Ecto neural progenitor cell (in vitro differentiated cells): ENCODE measurements at regions not wholly inside any gene's neighbourhood (a gene's known extent, or its start where the extent isn't known, plus 50 kb on each side); places are given as distances from the start of the nearest gene placed in this dataset.
A peak's percentile ranks its signal among the peaks of the same experiment; 100 is the strongest.
"Not testable (repeated sequence)": the region's sequence is repeated elsewhere in the genome, so short reads cannot be mapped to it uniquely, and the experiment has no call there.

Experiments used
- DNase-seq: peaks from one replicate; pipeline ENCODE4 v3.0.0-alpha.2; 2018; ENCODE audit warnings: low spot score

DNA sequence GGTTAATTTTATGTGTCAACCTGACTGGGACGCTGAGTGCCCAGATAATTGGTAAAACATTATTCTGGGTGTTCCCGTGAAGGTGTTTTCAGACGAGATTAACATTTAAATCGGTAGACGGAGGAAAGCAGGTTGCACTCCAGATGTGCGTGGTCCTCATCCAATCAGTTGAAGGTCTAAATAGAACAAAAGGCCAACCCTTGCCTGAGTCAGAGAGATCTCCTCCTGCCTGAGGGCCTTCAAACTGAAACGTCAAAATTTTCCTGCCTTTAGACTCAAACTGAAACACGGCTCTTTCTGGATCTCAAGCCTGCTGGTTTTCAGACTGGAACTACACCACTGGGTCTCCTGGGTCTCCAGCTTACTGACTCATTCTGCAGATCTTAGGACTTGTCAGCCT, 70.9 kb downstream of the NPIPA5 start:
- DNase-seq = not testable (repeated sequence)

DNA sequence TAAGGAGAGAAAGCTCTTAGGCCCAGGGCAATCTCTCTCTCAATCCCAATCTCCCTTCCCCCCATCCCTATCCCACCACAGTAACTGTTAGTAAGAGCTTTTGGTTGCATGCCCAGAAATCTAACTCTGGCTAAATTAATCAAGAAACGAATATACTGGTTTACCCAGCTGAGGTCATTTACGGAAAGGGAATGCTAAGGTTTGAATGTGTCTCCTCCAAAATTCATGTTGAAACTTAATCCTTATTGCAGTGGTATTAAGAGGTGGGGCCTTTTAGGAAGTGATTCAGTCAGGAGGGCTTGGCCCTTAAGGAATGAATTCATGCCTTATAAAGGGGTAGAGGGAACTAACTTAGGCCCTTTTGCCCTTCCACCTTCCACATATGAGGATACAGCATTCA, 72.2 kb downstream of the NPIPA5 start:
- DNase-seq = not testable (repeated sequence)

DNA sequence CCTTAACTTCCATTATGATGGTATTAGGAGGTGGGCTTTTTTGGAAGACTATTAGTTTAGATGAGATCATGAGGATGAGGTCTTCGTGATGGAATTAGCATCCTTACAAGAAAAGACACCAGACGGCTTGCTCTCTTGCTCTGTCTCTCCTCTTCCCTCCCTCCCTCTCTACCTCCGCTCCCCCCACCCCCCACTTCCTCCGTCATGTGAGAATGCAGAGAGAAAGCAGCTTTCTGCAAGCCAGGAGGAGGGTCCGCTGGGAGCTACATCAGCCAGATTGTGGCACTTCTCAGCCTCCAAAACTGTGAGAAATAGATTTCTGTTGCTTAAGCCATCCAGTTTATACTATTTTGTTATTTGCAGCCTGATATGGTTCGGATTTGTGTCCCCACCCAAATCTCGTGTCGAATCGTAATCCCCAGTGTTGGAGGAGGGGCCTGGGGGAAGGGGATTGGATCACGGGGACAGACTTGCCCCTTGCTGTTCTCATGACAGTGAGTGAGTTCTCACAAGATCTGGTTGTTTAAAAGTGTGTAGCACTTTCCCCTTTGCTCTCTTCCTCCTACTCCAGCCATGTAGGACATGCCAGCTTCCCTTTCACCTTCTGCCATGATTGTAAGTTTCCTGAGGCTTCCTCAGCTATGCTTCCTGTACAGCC, 74.3 kb downstream of the NPIPA5 start:
- not testable (repeated sequence) for DNase-seq

DNA sequence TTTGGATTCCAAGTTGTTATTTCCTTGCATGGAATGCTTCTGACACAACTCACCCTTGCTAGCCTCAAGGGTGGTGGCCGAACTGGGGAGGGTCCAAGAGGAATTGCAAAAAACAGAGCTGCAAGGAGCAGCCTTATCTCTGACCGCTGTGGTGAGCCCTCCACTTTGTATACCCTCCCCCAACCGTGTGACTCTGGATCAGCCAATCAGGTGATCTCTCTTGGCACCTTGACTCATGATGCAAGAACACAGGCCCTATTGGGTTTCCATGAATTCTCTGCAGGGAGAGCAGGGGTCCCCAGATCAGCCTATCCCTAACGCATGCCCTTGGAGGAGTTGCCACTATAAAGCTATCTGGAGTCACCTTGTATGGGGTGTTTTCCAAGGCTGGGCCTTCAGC, 81.0 kb downstream of the NPIPA5 start:
- not testable (repeated sequence) for DNase-seq

DNA sequence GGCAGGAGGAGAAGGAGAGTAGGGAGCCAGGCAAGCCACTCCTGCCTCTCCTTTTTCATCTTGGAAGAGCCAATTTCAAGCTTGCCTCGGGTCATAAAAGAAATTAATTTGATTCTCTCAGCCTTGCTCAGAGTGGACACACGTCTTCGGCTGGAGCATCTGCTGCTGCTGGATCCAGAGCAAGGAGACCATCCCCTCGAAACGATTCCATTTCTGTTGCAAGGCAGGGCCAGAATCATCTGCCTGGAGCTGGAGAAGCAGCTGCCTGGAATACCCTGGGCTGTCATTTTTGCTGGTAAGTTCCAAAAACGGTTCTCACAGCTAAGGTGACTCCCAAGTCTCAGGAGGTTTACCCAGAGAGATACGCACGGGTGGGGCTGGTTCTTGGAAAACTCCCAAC, 103.3 kb downstream of the NPIPA5 start:
- DNase-seq = not testable (repeated sequence)

DNA sequence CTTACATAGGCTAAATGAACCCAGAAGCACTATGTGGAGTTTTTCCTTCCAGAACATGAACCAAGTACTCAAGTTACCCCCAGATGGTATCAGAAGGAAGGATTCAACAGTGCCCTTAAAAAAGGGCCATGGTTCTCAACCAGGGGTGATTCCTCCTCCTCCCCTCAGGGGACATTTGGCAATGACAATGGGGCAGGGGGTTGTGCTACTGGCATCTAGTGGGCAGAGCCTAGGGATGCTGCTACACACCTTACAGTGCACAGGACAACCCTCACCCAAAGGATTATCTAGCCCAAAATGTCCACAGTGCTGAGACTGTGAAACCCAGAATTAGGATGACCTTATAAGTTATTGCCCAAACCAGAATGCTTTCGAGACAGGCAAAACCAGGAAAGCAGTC, 104.1 kb downstream of the NPIPA5 start:
- not testable (repeated sequence) for DNase-seq

DNA sequence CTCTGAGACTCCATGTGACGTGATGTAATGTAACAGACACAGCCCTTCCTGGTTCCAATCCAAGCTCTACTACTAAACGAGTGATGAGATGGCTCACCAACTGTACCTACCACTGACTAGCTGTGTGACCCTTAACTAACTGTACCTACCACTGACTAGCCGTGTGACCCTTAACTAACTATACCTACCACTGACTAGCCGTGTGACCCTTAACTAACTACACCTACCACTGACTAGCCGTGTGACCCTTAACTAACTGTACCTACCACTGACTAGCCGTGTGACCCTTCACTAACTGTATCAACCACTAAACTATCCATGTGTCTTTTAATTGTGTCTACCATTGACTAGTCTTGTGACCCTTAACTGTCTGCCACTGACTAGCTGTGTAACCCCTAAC, 111.2 kb downstream of the NPIPA5 start:
- DNase-seq = not testable (repeated sequence)

DNA sequence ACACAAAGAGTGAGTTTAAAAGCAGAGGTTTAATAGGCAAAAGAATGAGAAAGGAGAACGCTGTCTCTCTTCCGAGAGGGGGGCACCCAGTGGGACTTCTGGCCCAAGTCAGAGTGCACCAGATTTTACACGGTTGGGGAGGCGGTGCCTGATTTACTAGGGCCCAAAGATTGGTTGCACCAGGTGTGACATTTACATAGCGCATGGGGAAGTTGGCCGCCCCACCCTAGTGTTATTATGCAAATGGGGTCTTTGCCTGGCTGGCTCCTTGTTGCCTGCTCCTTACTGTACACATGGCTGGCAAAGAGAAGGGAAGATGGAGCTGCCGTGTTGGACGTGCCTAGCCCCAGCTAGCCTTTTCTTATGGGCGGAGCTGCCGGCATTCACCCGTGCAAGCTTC, 115.9 kb downstream of the NPIPA5 start:
- not testable (repeated sequence) for DNase-seq

DNA sequence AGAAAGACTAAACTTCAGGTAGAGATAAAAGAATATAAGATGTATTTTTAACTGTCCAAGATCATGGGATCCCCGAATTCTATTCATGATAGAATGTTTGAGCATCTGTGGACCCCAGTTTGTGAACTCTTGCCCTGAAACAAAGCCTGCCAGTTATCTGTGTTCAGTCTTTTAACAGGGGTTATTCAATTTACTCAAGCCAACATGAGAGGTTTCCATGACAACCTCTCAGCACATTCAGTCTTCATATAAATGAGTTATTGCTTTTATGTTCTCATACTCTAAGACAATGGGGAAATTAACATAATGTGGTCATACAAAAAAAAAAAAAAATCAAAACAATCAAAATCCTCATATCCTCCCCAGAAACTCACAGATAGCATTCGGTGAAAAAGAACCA, 130.1 kb downstream of the NPIPA5 start:
- DNase-seq = not testable (repeated sequence)

DNA sequence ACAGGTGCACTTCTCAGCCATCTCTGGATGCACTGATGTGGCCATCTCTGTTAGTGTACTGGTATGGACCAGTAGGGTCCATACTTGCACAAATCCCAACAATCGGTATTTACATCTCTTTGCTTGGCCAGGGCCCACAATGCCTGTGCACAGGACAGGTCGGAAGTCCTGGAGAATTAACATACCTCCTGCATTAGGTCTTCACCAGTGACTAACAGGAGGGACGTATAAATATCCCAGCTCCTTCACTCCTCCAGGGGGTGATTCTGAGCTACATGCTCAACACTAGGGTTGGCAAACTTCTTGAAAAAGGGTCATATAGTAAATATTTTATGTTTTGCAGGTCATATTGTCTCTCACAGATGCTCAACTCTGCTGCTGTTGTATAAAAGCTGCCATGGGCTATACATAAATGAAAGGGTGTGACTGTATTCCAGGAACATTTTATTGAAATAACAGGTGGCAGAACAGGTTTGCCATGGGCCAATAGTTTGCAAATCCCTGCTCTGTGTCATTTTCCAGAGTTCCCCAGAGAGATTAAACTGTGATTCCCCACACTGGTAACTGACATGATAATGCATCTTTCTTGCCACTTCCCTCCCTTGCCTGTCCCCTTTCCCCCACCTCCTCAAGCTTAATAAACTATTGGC, 141.3 kb downstream of the NPIPA5 start:
- DNase-seq = not testable (repeated sequence)

DNA sequence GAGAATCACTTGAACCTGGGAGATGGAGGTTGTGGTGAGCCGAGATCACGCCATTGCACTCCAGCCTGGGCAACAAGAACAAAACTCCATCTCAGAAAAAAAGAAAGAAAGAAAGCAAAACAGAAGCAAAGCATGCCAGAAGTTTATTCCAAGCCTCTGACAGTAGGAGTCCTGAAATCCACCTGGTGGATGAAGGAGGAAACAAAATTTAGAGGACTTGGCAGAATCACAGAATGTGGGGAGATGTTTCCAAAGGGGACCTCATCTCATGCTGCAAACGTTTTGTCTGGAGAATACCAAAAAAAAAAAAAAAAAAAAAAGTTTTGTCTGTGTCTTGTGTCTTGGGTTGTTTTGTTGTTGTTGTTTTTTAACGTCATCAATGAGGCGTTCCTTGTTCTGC, 141.1 kb upstream of the RRN3 start:
- DNase-seq = not testable (repeated sequence)

DNA sequence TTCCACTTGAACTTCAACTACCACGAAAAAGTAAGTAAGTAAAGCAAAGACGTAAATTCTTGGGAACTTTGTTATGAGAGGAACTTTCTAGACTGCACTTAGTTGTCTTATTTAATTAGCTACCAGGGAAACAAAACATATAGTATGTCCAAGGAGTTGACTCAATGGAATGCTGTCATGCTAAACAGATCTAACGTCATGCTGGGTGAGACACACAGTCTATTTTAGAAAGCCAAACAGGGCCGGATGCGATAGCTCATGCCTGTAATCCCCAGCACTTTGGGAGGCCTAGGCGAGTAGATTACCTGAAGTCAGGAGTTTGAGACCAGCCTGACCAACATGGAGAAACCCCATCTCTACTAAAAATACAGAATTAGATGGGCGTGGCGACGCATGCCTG, 140.6 kb upstream of the RRN3 start:
- DNase-seq = not testable (repeated sequence)

DNA sequence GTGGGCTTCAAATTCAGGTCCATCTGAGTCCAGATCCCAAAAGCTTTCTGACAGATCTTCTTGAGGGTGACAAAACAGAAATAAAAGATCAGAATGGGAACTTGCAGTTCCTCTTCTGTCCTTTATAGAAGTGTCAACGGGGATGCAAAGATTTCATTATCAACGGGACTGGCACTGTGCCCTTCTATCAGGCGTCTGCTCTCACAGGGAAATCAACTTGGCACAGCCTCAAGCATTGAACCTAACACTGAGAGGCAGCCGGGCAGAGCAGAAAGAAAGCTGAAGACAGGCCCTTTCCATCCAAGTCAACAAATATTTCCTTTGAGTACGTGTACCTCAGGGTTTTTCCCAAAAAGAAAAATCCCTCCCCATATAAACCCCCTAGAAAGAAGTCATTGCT, 136.4 kb upstream of the RRN3 start:
- DNase-seq = not testable (repeated sequence)

DNA sequence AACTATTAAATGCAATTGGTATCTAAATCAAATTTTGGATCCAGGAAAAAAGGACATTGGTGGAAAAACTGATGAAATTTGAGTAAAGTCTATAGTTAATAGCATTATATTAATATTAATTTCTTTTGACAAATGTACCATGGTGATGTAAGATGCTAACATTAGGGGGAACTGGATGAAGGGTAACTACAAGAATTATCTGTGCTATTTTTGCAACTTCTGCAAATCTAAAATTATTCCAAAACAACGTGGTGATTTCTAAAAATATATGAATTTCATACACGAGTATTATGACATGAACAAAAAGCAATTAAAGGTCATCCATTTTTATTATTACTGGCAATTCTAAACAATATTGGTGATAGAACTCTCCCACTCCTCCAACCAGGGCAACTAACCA, 135.6 kb upstream of the RRN3 start:
- DNase-seq = not testable (repeated sequence)

DNA sequence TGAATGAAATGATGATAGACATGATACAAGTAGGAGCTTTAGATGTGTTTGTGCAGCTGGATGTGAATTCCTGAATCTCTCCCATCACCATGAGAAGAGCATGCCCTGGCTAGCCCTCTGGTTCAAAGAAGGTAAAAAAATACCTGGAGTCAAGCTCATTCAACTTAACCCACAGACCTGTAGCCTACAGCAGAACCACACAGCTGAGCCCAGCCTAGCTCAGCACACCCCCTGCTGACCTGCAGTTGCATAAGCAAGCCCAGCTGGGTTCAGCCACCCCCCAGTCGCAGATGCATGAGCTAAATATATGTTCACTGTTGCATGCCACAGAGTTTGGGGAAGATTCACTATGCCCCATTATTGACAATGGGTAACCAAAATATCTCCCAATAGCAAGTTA, 130.6 kb upstream of the RRN3 start:
- DNase-seq = not testable (repeated sequence)

DNA sequence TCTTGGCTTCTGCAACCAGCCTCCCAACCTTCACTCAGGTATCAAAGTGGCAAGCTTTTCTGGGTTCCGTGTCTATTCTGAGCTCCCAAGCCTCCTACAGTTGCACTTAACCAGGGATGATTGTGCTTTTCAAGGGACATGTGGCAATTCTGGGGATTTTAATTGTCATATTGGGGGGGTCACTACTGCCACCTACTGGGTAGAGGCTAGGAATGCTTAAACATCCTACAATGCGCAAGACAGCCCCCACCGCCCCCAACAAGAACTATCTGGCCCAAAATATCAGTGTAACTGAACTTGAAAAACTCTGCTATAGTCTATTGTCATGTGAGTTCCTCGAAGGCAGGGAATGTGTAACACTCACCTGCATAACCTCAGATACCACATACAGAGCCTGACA, 129.3 kb upstream of the RRN3 start:
- DNase-seq = not testable (repeated sequence)

DNA sequence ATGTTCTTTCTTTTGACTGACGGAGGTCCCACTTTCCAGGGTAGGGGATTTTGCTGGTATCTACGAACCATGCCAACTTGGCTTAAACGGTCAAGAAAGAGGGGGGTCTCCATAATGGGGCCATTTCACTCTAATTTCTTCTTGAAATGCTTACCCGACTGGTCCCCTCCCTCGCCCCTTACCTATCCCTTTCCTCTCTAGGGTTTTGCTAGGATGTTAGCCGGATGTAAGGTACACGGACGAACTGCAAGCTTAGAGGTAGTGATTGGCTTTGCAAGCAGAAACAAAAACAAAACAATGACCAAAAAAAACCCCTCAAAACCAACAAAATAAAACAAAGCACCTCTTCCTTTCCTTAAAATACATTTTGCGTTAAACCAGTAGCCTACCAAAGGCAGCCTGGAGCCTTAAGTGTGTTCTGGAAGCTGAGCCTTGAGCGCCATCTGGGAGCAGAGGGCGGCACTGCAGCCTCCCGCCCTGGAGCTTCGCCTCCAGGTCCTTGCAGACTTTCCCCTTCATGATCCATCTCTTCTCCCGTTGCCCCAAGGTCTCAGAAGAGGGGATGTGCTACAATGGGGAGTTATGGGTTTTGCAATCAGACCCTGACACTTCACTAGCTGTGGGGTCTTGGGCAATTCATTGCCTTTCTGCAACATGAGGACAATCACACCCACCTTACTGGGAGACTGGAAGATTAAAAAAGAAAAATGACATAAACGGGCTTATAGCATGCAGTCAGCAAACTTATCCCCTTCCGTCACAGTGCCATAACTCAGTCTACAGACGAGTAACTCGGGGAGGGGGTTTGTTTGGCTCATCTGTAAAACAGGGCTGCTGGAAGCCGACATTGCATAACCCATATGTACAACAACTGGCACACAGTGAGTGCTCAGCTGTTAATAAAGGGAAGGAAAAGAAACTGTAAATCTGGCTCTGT, 125.9 kb upstream of the RRN3 start:
- peak; percentile 52 for DNase-seq

DNA sequence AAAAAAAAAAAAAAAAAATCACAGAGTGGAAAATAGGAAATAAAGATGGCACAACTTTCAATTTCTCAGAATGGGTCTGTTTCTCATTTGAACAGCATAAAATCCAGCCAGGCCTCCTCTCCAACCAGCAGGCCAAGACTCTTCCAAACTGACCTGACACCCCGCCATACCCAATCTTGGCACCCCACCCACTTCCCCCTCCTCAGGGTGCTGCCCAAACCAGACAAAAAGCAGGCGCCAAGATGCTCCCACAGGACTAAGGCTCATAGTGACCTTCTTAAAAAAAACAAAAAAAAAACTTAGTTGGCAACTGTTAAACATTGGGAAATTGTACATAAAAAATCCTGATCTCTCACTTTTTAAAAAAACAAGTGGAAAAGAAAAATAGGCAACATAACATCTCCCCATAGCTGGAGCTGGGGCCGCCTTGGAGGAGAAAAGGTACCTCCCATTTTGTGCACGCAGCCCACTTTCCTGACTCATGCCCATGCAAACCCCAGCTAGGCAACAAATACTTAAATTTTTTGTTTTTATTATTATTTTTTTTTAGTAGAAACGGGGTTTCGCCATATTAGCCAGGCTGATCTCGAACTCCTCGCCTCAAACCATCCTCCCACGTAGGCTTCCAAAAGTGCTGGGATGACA, 124.9 kb upstream of the RRN3 start:
- not testable (repeated sequence) for DNase-seq

DNA sequence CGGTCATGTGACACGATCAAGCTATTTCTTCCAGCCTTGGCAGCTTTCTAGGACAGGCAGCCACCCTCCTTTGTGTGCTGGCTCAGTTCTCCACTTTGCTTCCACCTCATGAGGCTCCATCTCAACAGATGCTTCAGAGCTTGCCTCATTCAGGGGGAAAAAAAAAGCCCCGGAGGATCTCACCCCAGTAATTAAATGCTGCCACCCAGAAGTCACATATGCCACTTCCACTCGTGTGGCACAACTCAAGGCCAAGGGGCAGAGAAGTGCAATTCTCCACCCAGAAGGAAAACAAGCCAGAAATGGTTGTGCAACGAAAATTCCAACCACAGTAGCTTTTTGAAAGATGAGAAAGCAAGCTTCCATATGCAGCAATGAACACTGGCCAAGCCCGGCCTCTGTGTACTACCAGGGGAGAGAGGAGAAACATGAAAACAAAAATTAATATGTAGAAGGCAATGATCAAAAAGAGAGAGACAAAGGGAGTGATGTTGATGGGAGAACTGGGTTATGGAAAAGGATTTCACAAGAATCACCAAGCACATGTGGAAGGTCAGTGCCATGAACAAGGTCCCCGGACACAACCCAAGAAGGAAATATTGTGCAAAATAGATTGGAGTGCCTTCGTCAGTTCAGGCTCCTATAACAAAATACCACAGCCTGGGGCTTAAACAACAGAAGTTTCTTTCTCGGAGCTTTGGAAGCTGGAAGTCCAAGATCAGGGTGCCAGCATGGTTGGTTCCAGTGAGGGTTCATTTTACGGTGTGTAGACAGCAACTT, 113.3 kb upstream of the RRN3 start:
- not testable (repeated sequence) for DNase-seq

DNA sequence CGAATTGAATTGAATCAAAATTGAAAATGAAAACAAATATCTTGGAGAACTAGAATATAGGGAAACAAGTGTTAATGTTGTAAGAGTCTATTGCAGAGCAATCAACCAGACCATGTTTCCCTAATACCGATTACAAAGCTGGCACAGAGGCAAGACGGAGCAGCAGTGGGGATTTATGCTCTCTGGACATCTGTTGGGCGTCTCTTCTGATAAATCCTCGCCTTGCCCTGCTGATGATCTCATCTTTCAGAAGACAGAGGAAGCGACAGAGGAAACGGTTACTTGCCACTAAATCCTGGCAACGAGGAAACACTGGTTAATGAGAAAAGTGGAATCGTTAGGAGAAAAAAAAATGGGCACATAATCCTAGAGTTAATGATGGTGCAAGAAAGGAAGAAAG, 112.4 kb upstream of the RRN3 start:
- not testable (repeated sequence) for DNase-seq

DNA sequence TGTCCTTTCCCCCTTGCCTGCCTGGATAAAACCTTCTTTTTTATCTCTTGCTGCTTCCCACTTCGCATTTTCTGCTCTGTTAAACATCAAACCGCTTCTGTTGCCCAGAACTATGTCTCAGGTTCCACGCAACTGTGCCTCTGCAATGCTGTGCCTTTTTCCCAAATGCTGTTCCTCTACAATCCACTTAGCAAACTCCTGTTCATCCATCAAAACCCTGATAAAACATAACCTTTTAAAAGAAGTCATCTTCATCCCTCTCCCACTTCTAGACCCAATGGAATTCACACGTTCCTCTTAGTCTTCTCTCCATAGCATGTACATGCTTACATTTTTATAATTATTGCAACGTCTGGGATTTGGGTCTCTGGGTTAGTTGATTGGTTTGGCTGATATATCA, 111.9 kb upstream of the RRN3 start:
- DNase-seq = not testable (repeated sequence)
